GM23338 (cell line): ENCODE measurements at regions not wholly inside any gene's neighbourhood (a gene's known extent, or its start where the extent isn't known, plus 50 kb on each side); places are given as distances from the start of the nearest gene placed in this dataset.
A peak's percentile ranks its signal among the peaks of the same experiment; 100 is the strongest.

ENCODE experiments used
- ATAC-seq: fragments of 200-7000 bp; cut with Tn5 transposase; 3 replicates; pipeline ENCODE4 v1.9.1; 2020
- DNase-seq: peaks from one replicate; pipeline ENCODE4 v3.0.0-alpha.2; 2015; ENCODE audit warnings: low spot score
- H2AFZ ChIP-seq: fragments of 200-600 bp; sonication (generic); 2 replicates; pipeline ENCODE4 v1.8.0; 2016; ENCODE audit warnings: antibody characterized with exemption, mild to moderate bottlenecking, moderate library complexity
- H3F3A ChIP-seq: fragments of 200-600 bp; sonication (generic); replicated peaks from 2 replicates; pipeline ENCODE4 v1.8.0; 2017; ENCODE audit warnings: antibody characterized with exemption, mixed run types, low read depth
- H3K27ac ChIP-seq: fragments of 200-600 bp; sonication (generic); 2 replicates; pipeline ENCODE4 v1.6.1; 2016; ENCODE audit warnings: low read depth
- H3K27me3 ChIP-seq: fragments of 200-600 bp; sonication (generic); 2 replicates; pipeline ENCODE4 v1.8.0; 2016; ENCODE audit warnings: mild to moderate bottlenecking, mixed run types, moderate library complexity; ENCODE audit not compliant: insufficient read depth
- H3K36me3 ChIP-seq: fragments of 200-600 bp; sonication (generic); 2 replicates; pipeline ENCODE4 v1.8.0; 2016; ENCODE audit warnings: mild to moderate bottlenecking; ENCODE audit not compliant: insufficient read depth
- H3K4me1 ChIP-seq: fragments of 200-600 bp; sonication (generic); 2 replicates; pipeline ENCODE4 v1.8.0; 2016; ENCODE audit warnings: mild to moderate bottlenecking, moderate library complexity; ENCODE audit not compliant: insufficient read depth
- H3K4me2 ChIP-seq: fragments of 200-600 bp; sonication (generic); 2 replicates; pipeline ENCODE4 v1.7.1; 2017; ENCODE audit warnings: mixed run types
- H3K4me3 ChIP-seq: fragments of 200-600 bp; sonication (generic); 2 replicates; pipeline ENCODE4 v1.6.1; 2016; ENCODE audit warnings: mixed run types
- H3K79me2 ChIP-seq: fragments of 200-600 bp; sonication (generic); replicated peaks from 2 replicates; pipeline ENCODE4 v1.8.0; 2017; ENCODE audit warnings: mild to moderate bottlenecking; ENCODE audit not compliant: insufficient read depth
- H3K9me2 ChIP-seq: fragments of 200-600 bp; sonication (generic); 2 replicates; pipeline ENCODE4 v1.8.0; 2017; ENCODE audit not compliant: insufficient read depth
- H4K20me1 ChIP-seq: fragments of 200-600 bp; sonication (generic); replicated peaks from 2 replicates; pipeline ENCODE4 v1.8.0; 2017; ENCODE audit warnings: mild to moderate bottlenecking; ENCODE audit not compliant: insufficient read depth
- H3K27ac Mint-ChIP-seq: 2 replicates; pipeline ENCODE4 v1.8.0; 2020; ENCODE audit warnings: inconsistent platforms, mild to moderate bottlenecking, moderate library complexity, mixed read lengths
- H3K27me3 Mint-ChIP-seq: 3 replicates; pipeline ENCODE4 v1.8.0; 2022; ENCODE audit warnings: low read depth, mild to moderate bottlenecking, moderate library complexity, mixed read lengths, inconsistent platforms; ENCODE audit not compliant: insufficient read depth, poor library complexity
- H3K36me3 Mint-ChIP-seq: 3 replicates; pipeline ENCODE4 v1.8.0; 2021; ENCODE audit warnings: low read depth, mild to moderate bottlenecking, inconsistent platforms, moderate library complexity, mixed read lengths
- H3K4me1 Mint-ChIP-seq: 3 replicates; pipeline ENCODE4 v1.8.0; 2020; ENCODE audit warnings: mild to moderate bottlenecking, inconsistent platforms, mixed read lengths
- H3K4me3 Mint-ChIP-seq: 3 replicates; pipeline ENCODE4 v1.8.0; 2021; ENCODE audit warnings: moderate library complexity, mild to moderate bottlenecking, inconsistent platforms, mixed read lengths
- H3K9me3 Mint-ChIP-seq: 3 replicates; pipeline ENCODE4 v1.8.0; 2020; ENCODE audit warnings: moderate library complexity, mild to moderate bottlenecking, inconsistent platforms, mixed read lengths
- CREB1 ChIP-seq: fragments of 250-450 bp; sonication (Bioruptor Pico); IDR thresholded peaks from 2 replicates; pipeline ENCODE4 v1.5.0; 2020; ENCODE audit warnings: low read depth, mild to moderate bottlenecking, moderate library complexity
- CTCF ChIP-seq, 2 experiments: fragments of 200-600 bp in 1 of 2; sonication (generic) in 1 of 2; conservative IDR thresholded peaks; 2 replicates each; pipeline versions ENCODE4 v1.5.1 to v1.6.1; 2016 to 2017; ENCODE audit warnings: antibody characterized with exemption in 2 of 2, low read depth in 2 of 2, mild to moderate bottlenecking in 2 of 2, moderate library complexity in 1 of 2
- ETS1 ChIP-seq: IDR thresholded peaks from 2 replicates; pipeline ENCODE4 v1.6.1; 2016; ENCODE audit warnings: antibody characterized with exemption
- EZH2 ChIP-seq: fragments of 200-600 bp; sonication (generic); IDR thresholded peaks from one replicate; pipeline ENCODE4 v1.8.0; 2017; ENCODE audit warnings: antibody characterized with exemption, mild to moderate bottlenecking, low read depth; ENCODE audit not compliant: unreplicated experiment
- EZH2phosphoT487 ChIP-seq: fragments of 200-600 bp; sonication (generic); IDR thresholded peaks from one replicate; pipeline ENCODE4 v1.8.1; 2018; ENCODE audit warnings: antibody characterized with exemption; ENCODE audit not compliant: unreplicated experiment
- NANOG ChIP-seq: IDR thresholded peaks from 2 replicates; pipeline ENCODE4 v1.6.1; 2016; ENCODE audit warnings: antibody characterized with exemption, borderline replicate concordance
- POLR2AphosphoS5 ChIP-seq: IDR thresholded peaks from 2 replicates; pipeline ENCODE4 v1.6.1; 2016; ENCODE audit warnings: antibody characterized with exemption, low read depth
- REST ChIP-seq: IDR thresholded peaks from one replicate; pipeline ENCODE4 v1.6.1; 2018; ENCODE audit warnings: antibody characterized with exemption; ENCODE audit not compliant: unreplicated experiment
- STAT1 ChIP-seq: IDR thresholded peaks from one replicate; pipeline ENCODE4 v1.6.1; 2016; ENCODE audit warnings: antibody characterized with exemption; ENCODE audit not compliant: unreplicated experiment
- ZNF331 ChIP-seq: fragments of 250-450 bp; sonication (Bioruptor Pico); IDR thresholded peaks from 2 replicates; pipeline ENCODE4 v1.5.0; 2020; ENCODE audit warnings: low read depth, mild to moderate bottlenecking, moderate library complexity

GRCh38 chr3:104614564-104614963, 752.1 kb upstream of the ALCAM start (continued):
- no peak for TF ChIP-seq REST

GRCh38 chr3:104628185-104628789, 738.4 kb upstream of the ALCAM start:
- H2AFZ ChIP-seq, result no peak overlapping the region
- H3K27me3 Mint-ChIP-seq, result peaks cover 8% of the 10 kb centered on the region
- H3K4me3 Mint-ChIP-seq, result no peak overlapping the region
- peaks cover 30% of the 10 kb centered on the region for H3K9me3 Mint-ChIP-seq
- H3K79me2 ChIP-seq, result no peaks in the 10 kb centered on the region
- TF ChIP-seq POLR2AphosphoS5 (no peak), ZNF331 (no peak), CTCF (conservative IDR thresholded peaks at IDR 0.05; ENCODE audit: low read depth in 2 of 2) (peak; percentile 64 to 85)
- H3K27ac Mint-ChIP-seq, result no peak overlapping the region
- peak; percentile 77 for ATAC-seq
- no peak overlapping the region for H3K27ac ChIP-seq
- no peak overlapping the region for H3K4me3 ChIP-seq
- H3K36me3 ChIP-seq, result peaks cover 7% of the 10 kb centered on the region
- H3K4me1 Mint-ChIP-seq, result no peaks in the 10 kb centered on the region
- no peaks in the 10 kb centered on the region for H3F3A ChIP-seq
- no peaks in the 10 kb centered on the region for H4K20me1 ChIP-seq
- 0 out of 2 replicates have a peak, but pooled peaks cover 3% of the 10 kb centered on the region for H3K9me2 ChIP-seq
- no peaks in the 10 kb centered on the region for H3K4me1 ChIP-seq
- no peak overlapping the region for H3K4me2 ChIP-seq
- H3K36me3 Mint-ChIP-seq, result peaks cover 31% of the 10 kb centered on the region
- DNase-seq, result peak; percentile 80
- H3K27me3 ChIP-seq, result no peaks in the 10 kb centered on the region

- H3K4me2 ChIP-seq, result no peak overlapping the region
Measured at GRCh38 chr3:104629038-104629437, 737.7 kb upstream of the ALCAM start.

More at GRCh38 chr3:104629038-104629437, 737.7 kb upstream of the ALCAM start:
- no peaks in the 10 kb centered on the region for H3K4me1 Mint-ChIP-seq
- H3K4me1 ChIP-seq, result no peaks in the 10 kb centered on the region
- H3K79me2 ChIP-seq, result no peaks in the 10 kb centered on the region
- H3K4me3 ChIP-seq, result no peak overlapping the region
- peaks cover 30% of the 10 kb centered on the region for H3K9me3 Mint-ChIP-seq
- peaks cover 7% of the 10 kb centered on the region for H3K36me3 ChIP-seq
- 0 out of 2 replicates have a peak, but pooled peaks cover 3% of the 10 kb centered on the region for H3K9me2 ChIP-seq
- TF ChIP-seq EZH2 (no peak), CREB1 (no peak), REST (no peak), STAT1 (no peak), EZH2phosphoT487 (no peak), NANOG (no peak), ETS1 (no peak)
- H3K27me3 ChIP-seq, result no peaks in the 10 kb centered on the region
- no peak for ATAC-seq
- H3K27me3 Mint-ChIP-seq, result peaks cover 8% of the 10 kb centered on the region
- no peak overlapping the region for H3K4me3 Mint-ChIP-seq
- no peak overlapping the region for H3K27ac ChIP-seq
- H4K20me1 ChIP-seq, result no peaks in the 10 kb centered on the region
- H3F3A ChIP-seq, result no peaks in the 10 kb centered on the region
- DNase-seq, result no peak
- H2AFZ ChIP-seq, result no peak overlapping the region
- H3K27ac Mint-ChIP-seq, result no peak overlapping the region
- peaks cover 31% of the 10 kb centered on the region for H3K36me3 Mint-ChIP-seq
